LNCaP clone FGC (cell line): ENCODE measurements at regions not wholly inside any gene's neighbourhood (a gene's known extent, or its start where the extent isn't known, plus 50 kb on each side); places are given as distances from the start of the nearest gene placed in this dataset.
"Not testable (repeated sequence)": the region's sequence is repeated elsewhere in the genome, so short reads cannot be mapped to it uniquely, and the experiment has no call there.

Experiments
- DNase-seq: peaks from one replicate; pipeline ENCODE4 v3.0.0-alpha.2; 2011; ENCODE audit warnings: low read depth
- H3K4me3 ChIP-seq: 2 replicates; pipeline ENCODE4 v1.5.1; 2011; ENCODE audit warnings: mild to moderate bottlenecking, low read depth, low read length, control low read depth
- TF ChIP-seq, protein P1 (sequence below): IDR thresholded peaks from 2 replicates; pipeline ENCODE4 v1.5.1; 2012; ENCODE audit warnings: mild to moderate bottlenecking; ENCODE audit not compliant: control insufficient read depth, insufficient read depth; ENCODE audit errors: extremely low read depth

DNA sequence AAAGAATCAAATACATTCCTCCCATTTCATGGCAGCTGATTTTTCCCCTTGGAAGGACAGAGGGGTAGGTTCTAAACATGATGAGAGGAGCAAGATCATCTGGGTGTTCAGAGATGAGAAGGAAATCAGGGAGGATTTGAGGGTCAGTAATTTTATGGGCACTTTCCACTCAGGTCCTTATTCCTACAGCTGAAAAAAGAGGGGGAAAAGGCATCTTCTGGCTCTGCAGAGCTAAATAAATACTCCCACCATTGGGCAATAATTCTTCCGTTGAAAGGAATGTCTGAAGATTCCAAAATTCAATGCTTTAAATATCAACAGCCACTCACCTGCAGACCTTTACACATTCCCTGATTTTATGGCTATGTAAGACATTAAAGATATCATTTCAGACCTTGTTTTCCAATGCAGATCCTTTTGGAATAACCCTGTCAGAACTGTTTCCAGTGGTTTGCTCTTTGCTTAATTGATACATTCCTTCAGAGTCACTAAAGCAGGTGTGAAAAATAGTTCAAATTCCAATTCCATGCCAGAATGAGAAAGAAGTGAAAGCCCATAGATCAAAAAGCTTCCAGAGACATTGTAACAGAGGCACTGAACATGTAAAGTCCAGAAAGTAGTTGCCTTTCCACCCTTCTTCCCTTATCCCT, 233.3 kb upstream of the KRR1 start:
- H3K4me3 ChIP-seq = no peak overlapping the region
- no peak for DNase-seq
- TF ChIP-seq, protein P1, sequence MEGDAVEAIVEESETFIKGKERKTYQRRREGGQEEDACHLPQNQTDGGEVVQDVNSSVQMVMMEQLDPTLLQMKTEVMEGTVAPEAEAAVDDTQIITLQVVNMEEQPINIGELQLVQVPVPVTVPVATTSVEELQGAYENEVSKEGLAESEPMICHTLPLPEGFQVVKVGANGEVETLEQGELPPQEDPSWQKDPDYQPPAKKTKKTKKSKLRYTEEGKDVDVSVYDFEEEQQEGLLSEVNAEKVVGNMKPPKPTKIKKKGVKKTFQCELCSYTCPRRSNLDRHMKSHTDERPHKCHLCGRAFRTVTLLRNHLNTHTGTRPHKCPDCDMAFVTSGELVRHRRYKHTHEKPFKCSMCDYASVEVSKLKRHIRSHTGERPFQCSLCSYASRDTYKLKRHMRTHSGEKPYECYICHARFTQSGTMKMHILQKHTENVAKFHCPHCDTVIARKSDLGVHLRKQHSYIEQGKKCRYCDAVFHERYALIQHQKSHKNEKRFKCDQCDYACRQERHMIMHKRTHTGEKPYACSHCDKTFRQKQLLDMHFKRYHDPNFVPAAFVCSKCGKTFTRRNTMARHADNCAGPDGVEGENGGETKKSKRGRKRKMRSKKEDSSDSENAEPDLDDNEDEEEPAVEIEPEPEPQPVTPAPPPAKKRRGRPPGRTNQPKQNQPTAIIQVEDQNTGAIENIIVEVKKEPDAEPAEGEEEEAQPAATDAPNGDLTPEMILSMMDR = no peak

DNA sequence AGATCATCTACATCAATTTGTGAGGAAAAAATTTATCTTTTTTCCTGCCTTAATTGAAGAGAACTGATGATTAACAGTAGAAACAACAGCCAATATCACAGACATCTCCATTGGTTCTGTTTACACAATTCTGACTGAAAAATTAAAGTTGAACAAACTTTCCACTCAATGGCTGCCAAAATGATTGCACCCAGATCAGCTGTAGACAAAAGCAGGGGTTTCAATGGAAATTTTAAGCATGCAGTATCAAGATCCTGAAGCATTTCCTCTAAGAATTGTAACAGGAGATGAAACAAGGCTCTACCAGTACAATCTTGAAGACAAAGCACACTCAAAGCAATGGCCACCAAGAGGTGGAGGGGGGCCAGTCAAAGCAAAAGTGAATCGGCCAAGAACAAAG, 231.6 kb upstream of the KRR1 start:
- no peak overlapping the region for H3K4me3 ChIP-seq
- TF ChIP-seq, protein P1 = no peak
- no peak for DNase-seq

DNA sequence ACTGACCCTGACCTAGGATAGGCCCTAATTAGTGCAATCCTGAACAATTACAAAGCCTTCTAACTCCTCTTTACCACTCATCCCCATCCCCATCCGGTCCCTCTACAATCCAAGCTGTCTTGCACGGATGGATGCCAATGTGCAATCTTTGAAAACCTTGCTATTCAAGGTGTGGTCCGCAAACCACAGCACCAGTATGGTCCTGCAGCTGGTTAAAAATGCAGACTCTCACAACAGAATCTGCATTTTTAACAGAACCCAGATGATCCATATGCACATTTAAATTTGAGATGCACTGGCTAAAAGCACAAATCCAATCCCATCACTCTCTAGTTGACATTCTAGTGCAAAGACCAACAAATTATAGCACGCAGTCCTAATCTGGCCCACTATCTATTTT, 230.6 kb upstream of the KRR1 start:
- H3K4me3 ChIP-seq = no peak overlapping the region
- TF ChIP-seq, protein P1 = no peak
- DNase-seq = no peak

DNA sequence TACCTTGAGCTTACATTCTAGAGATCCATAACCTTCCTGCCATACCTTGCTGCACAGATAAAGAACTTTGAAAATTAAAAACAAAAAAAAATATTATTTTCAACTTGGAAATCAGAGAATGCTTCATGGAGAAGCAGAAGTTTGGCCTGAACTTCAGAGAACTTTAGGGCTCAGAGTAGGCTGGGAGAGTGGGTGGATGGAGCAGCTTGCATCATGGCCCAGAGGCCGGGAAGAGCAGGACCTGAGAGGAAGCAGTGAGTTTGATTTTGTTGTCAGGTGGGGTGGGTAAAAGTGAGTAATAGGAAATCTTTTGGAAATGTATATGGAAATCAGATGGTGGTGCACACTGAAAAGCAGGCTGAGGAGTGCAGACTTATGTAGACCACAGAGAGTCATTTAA, 228.5 kb upstream of the KRR1 start:
- TF ChIP-seq, protein P1 = no peak
- no peak for DNase-seq
- H3K4me3 ChIP-seq = no peak overlapping the region

DNA sequence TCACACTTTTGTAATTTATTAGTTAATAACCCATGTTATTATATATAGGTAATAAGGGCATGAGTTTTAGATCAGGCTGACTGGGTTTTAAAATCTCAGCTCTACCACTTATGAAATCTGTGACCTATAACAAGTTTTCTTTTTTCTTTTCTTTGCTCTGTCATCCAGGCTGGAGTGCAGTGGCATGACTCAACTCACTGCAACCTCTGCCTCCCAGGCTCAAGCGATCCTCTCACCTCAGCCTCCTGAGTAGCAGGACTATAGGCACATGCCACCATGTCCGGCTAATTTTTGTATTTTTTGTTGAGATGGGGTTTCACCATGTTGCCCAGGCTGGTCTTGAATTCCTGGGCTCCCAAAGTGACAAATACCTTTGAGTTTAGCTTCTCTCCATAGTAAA, 227.7 kb upstream of the KRR1 start:
- not testable (repeated sequence) for H3K4me3 ChIP-seq

DNA sequence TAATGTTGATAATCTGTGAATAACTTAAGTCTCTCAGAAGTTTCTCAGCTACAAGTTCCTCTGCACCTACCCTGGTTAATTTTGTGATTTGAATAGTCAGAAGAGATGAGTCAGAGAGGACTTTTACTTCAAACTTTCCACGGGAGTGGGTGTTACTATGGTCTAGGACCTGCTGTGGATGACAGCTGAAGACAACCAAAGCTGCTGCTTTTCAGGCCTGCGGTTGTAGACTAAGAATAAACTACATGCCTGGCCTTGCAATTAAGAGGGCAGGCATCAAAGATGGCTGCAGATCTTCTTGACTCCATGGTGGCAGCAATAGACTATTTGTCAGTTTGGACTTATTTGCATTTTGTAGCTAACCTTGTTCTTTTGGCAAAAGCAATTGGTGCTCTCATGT, 227.1 kb upstream of the KRR1 start:
- DNase-seq = no peak
- TF ChIP-seq, protein P1 = no peak
- no peak overlapping the region for H3K4me3 ChIP-seq

More for the DNA sequence above, 227.7 kb upstream of the KRR1 start:
- DNase-seq = not testable (repeated sequence)

DNA sequence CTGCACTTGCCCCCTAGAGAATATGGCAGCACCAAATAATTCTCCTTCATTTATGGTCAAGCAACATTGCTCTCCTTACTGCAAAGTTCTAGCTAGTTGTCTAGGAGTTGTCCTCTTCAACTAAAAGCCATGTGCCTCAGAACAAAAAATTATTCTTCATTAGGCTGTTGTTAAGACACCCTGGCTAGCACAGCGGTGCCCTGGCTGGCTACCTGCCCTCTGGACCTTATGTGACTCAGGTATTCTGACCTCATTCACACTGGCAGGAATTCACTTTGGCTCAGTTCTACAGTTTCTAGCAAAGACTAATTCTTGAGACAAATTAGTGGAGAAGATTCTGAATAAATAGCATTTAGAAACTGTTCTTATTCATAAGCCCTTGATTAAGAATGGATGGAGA, 224.4 kb upstream of the KRR1 start:
- no peak for DNase-seq
- H3K4me3 ChIP-seq = no peak overlapping the region
- TF ChIP-seq, protein P1 = no peak
